ENCODE measurements at regions not wholly inside any gene's neighbourhood (a gene's known extent, or its start where the extent isn't known, plus 50 kb on each side); places are given as distances from the start of the nearest gene placed in this dataset.

DNA sequence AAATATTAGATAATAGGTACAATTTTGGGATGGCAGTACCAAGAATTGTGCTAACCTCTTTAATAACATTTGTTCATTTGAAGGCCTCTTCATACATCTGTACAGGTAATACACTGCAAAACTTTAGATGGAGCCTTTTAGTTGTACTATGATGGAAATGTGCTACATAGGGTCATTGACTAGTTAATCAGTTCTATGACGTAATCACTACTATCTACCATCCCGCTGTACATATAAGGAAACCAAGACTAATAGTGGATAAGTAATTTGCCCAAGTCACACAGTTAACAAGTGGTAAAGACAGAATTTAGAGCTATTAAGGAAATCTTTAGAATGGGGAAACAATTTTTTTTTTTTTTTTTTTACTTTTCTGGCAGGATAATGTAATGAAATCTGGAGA is 521.3 kb downstream of the TUSC7 start:
- ChIA-PET POLR2A (no interaction called here), CTCF (no interaction called here)
- TF ChIP-seq, protein P1, sequence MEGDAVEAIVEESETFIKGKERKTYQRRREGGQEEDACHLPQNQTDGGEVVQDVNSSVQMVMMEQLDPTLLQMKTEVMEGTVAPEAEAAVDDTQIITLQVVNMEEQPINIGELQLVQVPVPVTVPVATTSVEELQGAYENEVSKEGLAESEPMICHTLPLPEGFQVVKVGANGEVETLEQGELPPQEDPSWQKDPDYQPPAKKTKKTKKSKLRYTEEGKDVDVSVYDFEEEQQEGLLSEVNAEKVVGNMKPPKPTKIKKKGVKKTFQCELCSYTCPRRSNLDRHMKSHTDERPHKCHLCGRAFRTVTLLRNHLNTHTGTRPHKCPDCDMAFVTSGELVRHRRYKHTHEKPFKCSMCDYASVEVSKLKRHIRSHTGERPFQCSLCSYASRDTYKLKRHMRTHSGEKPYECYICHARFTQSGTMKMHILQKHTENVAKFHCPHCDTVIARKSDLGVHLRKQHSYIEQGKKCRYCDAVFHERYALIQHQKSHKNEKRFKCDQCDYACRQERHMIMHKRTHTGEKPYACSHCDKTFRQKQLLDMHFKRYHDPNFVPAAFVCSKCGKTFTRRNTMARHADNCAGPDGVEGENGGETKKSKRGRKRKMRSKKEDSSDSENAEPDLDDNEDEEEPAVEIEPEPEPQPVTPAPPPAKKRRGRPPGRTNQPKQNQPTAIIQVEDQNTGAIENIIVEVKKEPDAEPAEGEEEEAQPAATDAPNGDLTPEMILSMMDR (IDR thresholded peaks at IDR 0.05; ENCODE audit: control extremely low read depth, extremely low read depth, low read depth, missing control alignments): no peak
- DNase-seq (ENCODE audit: extremely low spot score): no peak

DNA sequence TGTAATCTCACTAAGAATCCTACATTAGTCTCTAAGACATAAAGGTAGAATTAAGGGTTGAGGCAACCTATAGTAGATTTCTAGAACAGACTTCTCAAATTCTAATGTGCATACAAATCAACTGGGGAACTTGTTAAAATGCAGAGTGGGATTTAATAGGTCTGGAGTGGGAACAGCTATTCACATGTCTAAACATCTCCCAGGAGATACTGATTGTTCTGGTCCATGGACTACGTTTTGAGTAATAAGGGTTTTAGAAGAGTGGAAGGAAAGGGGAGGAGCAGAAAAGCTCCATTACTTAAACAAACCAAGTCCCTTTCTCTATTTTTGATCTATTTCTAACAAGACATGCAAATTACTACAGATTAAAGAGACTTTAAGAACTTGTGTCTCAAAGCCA is 524.8 kb downstream of the TUSC7 start:
- no peak for DNase-seq (ENCODE audit: extremely low spot score)
- CTCF ChIA-PET: interaction anchor here (1.3 to 1.4 kb wide), 2 partner anchors 17 to 19 kb away, joined by 3 read pairs; no protein-coding TSS in a partner anchor
- TF ChIP-seq, protein P1 (IDR thresholded peaks at IDR 0.05; ENCODE audit: control extremely low read depth, extremely low read depth, low read depth, missing control alignments): no peak
- POLR2A ChIA-PET: no interaction called here

DNA sequence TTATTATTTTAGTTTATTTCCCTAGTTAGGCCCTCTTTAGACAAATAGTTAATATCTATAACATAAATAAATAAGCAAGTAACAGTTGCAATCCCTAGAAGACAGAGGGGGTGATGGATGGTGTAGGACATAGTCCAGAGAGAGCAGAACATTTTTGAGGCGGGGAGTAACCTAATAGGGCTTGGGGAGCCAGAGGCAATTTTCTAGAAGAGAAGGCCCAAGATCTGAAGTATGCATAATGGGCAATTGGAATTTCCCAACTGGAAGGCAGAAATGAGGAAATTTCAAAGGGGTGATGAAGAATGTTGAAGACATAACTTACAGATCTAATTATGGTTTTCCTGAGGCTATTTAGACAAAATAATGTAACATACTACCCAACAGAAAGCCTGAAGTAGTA is 525.7 kb downstream of the TUSC7 start:
- DNase-seq (ENCODE audit: extremely low spot score): no peak
- POLR2A ChIA-PET: no interaction called here
- CTCF ChIA-PET: no interaction called here
- TF ChIP-seq, protein P1 (IDR thresholded peaks at IDR 0.05; ENCODE audit: control extremely low read depth, extremely low read depth, low read depth, missing control alignments): no peak

DNA sequence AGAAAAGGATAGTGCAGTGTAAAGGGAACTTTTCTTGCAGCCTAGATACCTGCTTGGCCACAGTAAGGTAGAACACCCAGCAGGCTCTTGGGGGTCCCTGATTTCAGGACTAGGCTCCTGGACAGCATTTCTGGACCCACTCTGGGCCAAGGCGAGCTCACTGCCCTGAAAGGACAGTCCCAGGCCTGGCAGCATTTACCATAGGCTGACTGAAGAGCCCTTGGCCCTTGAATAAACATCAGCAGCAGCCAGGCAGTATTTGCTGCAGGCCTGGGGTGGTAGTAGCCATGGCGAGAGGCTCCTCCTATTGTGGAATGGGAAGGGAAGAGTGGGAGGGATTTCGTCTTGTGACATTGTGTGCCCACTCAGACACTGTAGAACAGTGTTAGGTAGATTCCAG is 529.2 kb downstream of the TUSC7 start:
- ChIA-PET POLR2A (no interaction called here), CTCF (no interaction called here)
- TF ChIP-seq, protein P1 (IDR thresholded peaks at IDR 0.05; ENCODE audit: control extremely low read depth, extremely low read depth, low read depth, missing control alignments): no peak
- no peak for DNase-seq (ENCODE audit: extremely low spot score)

DNA sequence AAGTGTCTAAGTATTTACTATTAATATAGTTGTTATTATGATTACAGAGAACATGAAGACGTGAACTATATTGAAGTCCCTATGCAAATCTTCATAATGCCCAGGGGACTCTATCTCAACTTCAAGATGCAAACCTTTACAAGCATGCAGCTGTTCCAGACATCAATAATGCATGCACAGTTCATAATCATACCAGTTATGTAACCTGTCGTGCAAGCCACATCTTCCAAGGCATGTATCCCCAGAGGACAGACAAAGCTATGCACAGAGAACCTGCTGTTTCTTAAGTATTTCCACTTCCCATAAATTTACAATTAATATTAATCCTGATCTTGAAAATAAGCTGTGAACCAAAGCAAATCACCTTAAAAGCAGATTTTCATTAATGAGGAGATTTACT is 534.1 kb downstream of the TUSC7 start:
- ChIA-PET POLR2A (no interaction called here), CTCF (no interaction called here)
- TF ChIP-seq, protein P1 (IDR thresholded peaks at IDR 0.05; ENCODE audit: control extremely low read depth, extremely low read depth, low read depth, missing control alignments): no peak
- no peak for DNase-seq (ENCODE audit: extremely low spot score)

DNA sequence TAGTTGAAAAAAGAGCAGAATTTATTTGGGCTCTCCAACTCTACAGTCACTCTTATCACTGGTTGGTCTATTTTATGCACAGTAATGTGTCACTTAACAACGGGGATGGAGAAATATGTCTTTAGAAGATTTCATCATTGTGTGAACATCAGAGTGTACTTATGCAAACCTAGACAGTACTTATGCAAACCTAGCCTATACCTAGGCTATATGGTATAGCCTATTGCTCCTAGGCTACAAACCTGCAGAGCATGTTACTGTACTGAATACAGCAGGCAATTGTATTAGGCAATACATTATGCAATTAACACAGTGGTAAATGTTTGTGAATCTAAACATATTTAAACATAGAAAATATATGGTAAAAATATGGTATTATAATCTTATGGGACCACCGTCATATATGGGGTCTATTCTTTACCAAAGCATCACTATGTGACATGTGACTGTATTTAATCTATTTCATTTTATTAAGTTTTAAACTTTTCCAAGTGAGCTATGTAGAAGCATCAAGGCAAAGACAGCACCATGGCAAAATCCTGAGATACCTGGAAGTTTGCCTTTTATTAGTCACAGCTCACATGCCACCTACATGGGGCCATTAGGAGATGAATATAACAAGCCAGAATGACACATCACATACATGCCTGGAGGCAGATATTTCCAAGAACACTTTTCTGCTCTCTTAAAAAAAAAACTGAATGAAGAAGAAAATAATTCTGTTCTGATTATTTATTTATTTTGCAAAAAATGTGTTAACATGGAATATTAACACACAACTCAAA is 537.4 kb downstream of the TUSC7 start:
- DNase-seq (ENCODE audit: extremely low spot score): no peak
- CTCF ChIA-PET: interaction anchor here (1.0 to 1.3 kb wide), 2 partner anchors 14 to 68 kb away, joined by 4 read pairs; no protein-coding TSS in a partner anchor
- TF ChIP-seq, protein P1 (IDR thresholded peaks at IDR 0.05; ENCODE audit: control extremely low read depth, extremely low read depth, low read depth, missing control alignments): no peak
- POLR2A ChIA-PET: no interaction called here
